Sigmoid colon (tissue), 4 donors: ENCODE measurements at regions not wholly inside any gene's neighbourhood (a gene's known extent, or its start where the extent isn't known, plus 50 kb on each side); places are given as distances from the start of the nearest gene placed in this dataset.

Experiments
- CTCF ChIP-seq, 4 experiments: fragments of 450-650 bp in 3 of 4; fragments of 200-600 bp in 1 of 4; IDR thresholded peaks; one replicate each; pipeline ENCODE4 v1.5.1; 2016 to 2019; ENCODE audit warnings: antibody characterized with exemption in 4 of 4, mild to moderate bottlenecking in 3 of 4, moderate library complexity in 2 of 4
- EP300 ChIP-seq, 4 donors: sonication (generic); formaldehyde crosslinking; IDR thresholded peaks; one replicate each; pipeline ENCODE4 v1.6.1; 2017; ENCODE audit warnings: antibody characterized with exemption in 4 of 4
- POLR2A ChIP-seq, 2 donors: fragments of 450-650 bp; IDR thresholded peaks; one replicate each; pipeline ENCODE4 v1.6.1; 2016; ENCODE audit warnings: antibody characterized with exemption in 2 of 2, mild to moderate bottlenecking in 2 of 2, moderate library complexity in 2 of 2
- POLR2AphosphoS5 ChIP-seq, 4 donors: sonication (generic); formaldehyde crosslinking; IDR thresholded peaks; one replicate each; pipeline ENCODE4 v1.6.1; 2017; ENCODE audit warnings: antibody characterized with exemption in 4 of 4

- TF ChIP-seq CTCF (IDR thresholded peaks at IDR 0.05) (no peak), POLR2A (IDR thresholded peaks at IDR 0.05) (no peak), POLR2AphosphoS5 (IDR thresholded peaks at IDR 0.05) (no peak), EP300 (IDR thresholded peaks at IDR 0.05) (no peak)
These were observed 940.2 kb upstream of the FANCL start for GRCh38 chr2:59181347-59181746.
